Suprapubic skin (tissue), 4 donors: ENCODE measurements at regions not wholly inside any gene's neighbourhood (a gene's known extent, or its start where the extent isn't known, plus 50 kb on each side); places are given as distances from the start of the nearest gene placed in this dataset.

ENCODE experiments used
- DNase-seq, 2 donors: peaks; one replicate each; pipeline ENCODE4 v3.0.0-alpha.2; 2019; ENCODE audit warnings: low spot score in 2 of 2
- H3K27ac ChIP-seq: fragments of 200-600 bp; sonication (generic); one replicate; pipeline ENCODE4 v1.5.1; 2019
- H3K27me3 ChIP-seq: fragments of 200-600 bp; sonication (generic); one replicate; pipeline ENCODE4 v1.5.1; 2019
- H3K36me3 ChIP-seq: fragments of 200-600 bp; sonication (generic); one replicate; pipeline ENCODE4 v1.5.1; 2019
- H3K4me1 ChIP-seq: fragments of 200-600 bp; sonication (generic); one replicate; pipeline ENCODE4 v1.5.1; 2019
- H3K4me3 ChIP-seq: fragments of 200-600 bp; sonication (generic); one replicate; pipeline ENCODE4 v1.5.1; 2019; ENCODE audit warnings: mild to moderate bottlenecking
- H3K9me3 ChIP-seq: fragments of 200-600 bp; sonication (generic); one replicate; pipeline ENCODE4 v1.5.1; 2019
- EP300 ChIP-seq: sonication (generic); formaldehyde crosslinking; IDR thresholded peaks from one replicate; pipeline ENCODE4 v1.6.1; 2017; ENCODE audit warnings: antibody characterized with exemption
- POLR2A ChIP-seq, 2 donors: fragments of 450-650 bp; IDR thresholded peaks; one replicate each; pipeline ENCODE4 v1.6.1; 2017; ENCODE audit warnings: antibody characterized with exemption in 2 of 2, mild to moderate bottlenecking in 2 of 2, moderate library complexity in 2 of 2
- POLR2AphosphoS5 ChIP-seq, 3 donors: sonication (generic); formaldehyde crosslinking; IDR thresholded peaks; one replicate each; pipeline ENCODE4 v1.6.1; 2017; ENCODE audit warnings: antibody characterized with exemption in 3 of 3
- WGBS: methylation state at CpG from one replicate; pipeline ENCODE4 v1.1.5; 2018; 5-methylcytosine and 5-hydroxymethylcytosine counted together
- TF ChIP-seq, protein P1 (sequence below), 2 donors: fragments of 200-600 bp in 1 of 2; fragments of 450-650 bp in 1 of 2; sonication (generic) in 1 of 2; IDR thresholded peaks; one replicate each; pipeline ENCODE4 v1.5.1; 2016 to 2019; ENCODE audit warnings: antibody characterized with exemption in 2 of 2, mild to moderate bottlenecking in 1 of 2, moderate library complexity in 1 of 2

DNA sequence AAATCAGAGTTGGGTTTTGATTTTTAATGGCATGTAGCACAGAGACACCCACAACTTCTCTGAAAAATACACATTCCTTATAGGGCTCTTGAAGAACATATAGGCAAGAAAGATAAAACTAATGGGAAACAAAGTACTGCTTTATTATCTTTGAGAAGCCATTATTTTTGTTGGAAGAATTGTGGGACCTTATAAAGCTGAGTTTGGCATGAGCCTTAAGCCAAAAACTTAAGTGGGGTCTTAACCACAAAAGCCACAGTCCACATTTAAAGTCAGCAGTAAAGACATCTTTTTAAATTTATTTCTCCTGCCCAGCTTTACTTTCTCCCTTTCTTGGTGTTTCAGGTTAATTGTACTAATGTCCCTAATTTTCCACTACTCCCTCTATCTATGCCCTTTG is 1297.3 kb downstream of the C4orf33 start:
- H3K36me3 ChIP-seq: no peaks in the 10 kb centered on the region
- no peak overlapping the region for H3K4me3 ChIP-seq
- TF ChIP-seq EP300: no peak
- TF ChIP-seq POLR2AphosphoS5 (IDR thresholded peaks at IDR 0.05): no peak
- TF ChIP-seq POLR2A (IDR thresholded peaks at IDR 0.05): no peak
- TF ChIP-seq, protein P1, sequence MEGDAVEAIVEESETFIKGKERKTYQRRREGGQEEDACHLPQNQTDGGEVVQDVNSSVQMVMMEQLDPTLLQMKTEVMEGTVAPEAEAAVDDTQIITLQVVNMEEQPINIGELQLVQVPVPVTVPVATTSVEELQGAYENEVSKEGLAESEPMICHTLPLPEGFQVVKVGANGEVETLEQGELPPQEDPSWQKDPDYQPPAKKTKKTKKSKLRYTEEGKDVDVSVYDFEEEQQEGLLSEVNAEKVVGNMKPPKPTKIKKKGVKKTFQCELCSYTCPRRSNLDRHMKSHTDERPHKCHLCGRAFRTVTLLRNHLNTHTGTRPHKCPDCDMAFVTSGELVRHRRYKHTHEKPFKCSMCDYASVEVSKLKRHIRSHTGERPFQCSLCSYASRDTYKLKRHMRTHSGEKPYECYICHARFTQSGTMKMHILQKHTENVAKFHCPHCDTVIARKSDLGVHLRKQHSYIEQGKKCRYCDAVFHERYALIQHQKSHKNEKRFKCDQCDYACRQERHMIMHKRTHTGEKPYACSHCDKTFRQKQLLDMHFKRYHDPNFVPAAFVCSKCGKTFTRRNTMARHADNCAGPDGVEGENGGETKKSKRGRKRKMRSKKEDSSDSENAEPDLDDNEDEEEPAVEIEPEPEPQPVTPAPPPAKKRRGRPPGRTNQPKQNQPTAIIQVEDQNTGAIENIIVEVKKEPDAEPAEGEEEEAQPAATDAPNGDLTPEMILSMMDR (IDR thresholded peaks at IDR 0.05): no peak
- H3K27me3 ChIP-seq: no peaks in the 10 kb centered on the region
- no peak overlapping the region for H3K27ac ChIP-seq
- H3K4me1 ChIP-seq: no peaks in the 10 kb centered on the region
- no peaks in the 10 kb centered on the region for H3K9me3 ChIP-seq
- DNase-seq: no peak

DNA sequence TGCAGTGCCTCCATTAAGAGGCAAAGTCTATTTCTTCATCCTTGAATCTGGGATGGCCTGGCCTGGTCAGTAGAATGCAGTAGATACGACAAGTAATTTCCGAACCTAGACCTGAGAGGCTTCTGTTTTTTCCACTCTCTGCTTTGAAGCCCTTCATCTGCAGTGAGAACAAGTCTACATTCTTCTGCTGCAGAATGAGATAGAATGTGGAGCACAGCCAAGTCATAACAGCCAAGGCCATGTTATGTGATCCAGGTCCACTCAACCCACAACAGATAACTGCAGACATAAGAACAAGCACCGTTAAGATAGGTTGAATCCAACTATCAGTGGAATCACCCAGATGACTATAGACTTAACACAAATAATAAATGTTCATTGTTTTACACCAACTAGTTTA is 1297.7 kb downstream of the C4orf33 start:
- Histone ChIP-seq H3K27ac (no peak overlapping the region), H3K9me3 (no peaks in the 10 kb centered on the region)

DNA sequence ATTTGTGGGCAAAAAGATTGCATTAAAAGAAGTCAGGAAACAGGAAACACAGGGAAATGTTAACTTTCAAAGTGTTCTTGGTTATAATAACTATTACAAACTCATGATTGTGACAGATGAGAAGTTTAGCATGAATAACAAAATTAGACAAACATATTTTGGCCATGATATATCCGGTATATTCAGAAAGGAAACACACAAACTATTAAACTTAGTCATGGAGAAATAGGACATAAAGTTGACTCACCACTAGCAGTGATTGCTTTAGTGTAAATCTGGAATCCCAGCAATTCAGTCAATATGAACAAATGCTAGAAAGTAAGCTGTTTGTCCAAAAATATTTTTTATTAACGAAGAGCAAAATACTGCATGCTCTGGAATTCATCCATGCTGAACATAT is 1299.9 kb downstream of the C4orf33 start:
- H3K9me3 ChIP-seq: no peaks in the 10 kb centered on the region
- H3K27me3 ChIP-seq: no peaks in the 10 kb centered on the region
- H3K4me3 ChIP-seq: no peak overlapping the region
- no peaks in the 10 kb centered on the region for H3K36me3 ChIP-seq
- H3K27ac ChIP-seq: no peak overlapping the region
- no peak for DNase-seq
- WGBS: 67% methylated on average over 2 of the region's 2 CpGs
- TF ChIP-seq POLR2AphosphoS5 (IDR thresholded peaks at IDR 0.05): no peak
- TF ChIP-seq, protein P1 (IDR thresholded peaks at IDR 0.05): no peak
- no peak for TF ChIP-seq EP300
- no peak for TF ChIP-seq POLR2A (IDR thresholded peaks at IDR 0.05)
- H3K4me1 ChIP-seq: no peaks in the 10 kb centered on the region

More for the DNA sequence above, 1297.7 kb downstream of the C4orf33 start:
- H3K4me3 ChIP-seq: no peak overlapping the region
- TF ChIP-seq, protein P1 (IDR thresholded peaks at IDR 0.05): no peak
- TF ChIP-seq POLR2AphosphoS5 (IDR thresholded peaks at IDR 0.05) (no peak), POLR2A (IDR thresholded peaks at IDR 0.05) (no peak), EP300 (no peak)
- H3K27me3 ChIP-seq: no peaks in the 10 kb centered on the region
- no peak for DNase-seq
- WGBS: 87% methylated on average over 3 of the region's 3 CpGs
- no peaks in the 10 kb centered on the region for H3K36me3 ChIP-seq
- no peaks in the 10 kb centered on the region for H3K4me1 ChIP-seq

DNA sequence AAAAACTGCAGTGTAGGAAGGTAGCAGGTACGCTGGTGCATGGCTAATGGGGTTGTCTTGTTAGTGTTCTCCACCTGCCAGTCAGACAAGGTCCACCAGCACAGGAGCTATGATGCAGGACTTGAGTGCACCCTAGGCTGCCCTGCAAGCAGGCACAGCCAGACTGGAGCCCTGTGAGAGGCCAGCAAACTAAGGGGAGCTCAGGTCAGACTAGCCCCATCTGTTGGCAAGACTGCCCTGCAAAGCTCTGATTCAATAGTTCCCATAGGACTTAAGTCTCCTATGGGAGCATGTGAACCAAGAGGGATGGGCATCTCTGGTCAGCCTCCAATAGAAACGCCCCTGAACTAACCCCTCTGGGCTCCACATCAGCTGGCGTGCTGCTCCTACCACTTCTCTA is 1307.3 kb downstream of the C4orf33 start:
- Histone ChIP-seq H3K36me3 (no peaks in the 10 kb centered on the region), H3K4me3 (no peak overlapping the region), H3K27ac (no peak overlapping the region), H3K27me3 (no peaks in the 10 kb centered on the region), H3K4me1 (no peaks in the 10 kb centered on the region), H3K9me3 (no peaks in the 10 kb centered on the region)
- TF ChIP-seq, protein P1 (IDR thresholded peaks at IDR 0.05): no peak
- 25% methylated on average over 1 of the region's 3 CpGs for WGBS
- DNase-seq: no peak

DNA sequence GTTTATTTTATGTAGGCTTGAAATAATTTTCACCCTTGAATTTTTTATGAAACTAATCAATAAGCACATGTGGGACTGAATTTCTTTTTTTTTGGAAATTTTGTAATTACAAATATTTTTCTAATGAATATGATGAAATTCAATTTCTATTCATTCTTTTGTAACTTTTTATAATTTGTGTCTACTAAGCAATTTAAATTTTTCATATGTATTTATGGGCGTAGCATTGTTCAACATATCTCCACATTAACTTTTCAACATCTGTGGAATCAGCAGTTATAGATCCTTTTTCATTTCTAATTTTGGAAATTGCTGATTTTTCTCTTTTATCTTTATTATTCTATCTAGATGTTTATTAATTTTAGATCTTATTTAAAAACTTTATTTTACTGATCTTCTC is 1320.3 kb downstream of the C4orf33 start:
- H3K9me3 ChIP-seq: no peaks in the 10 kb centered on the region
- H3K4me1 ChIP-seq: no peaks in the 10 kb centered on the region
- no peak for DNase-seq
- TF ChIP-seq POLR2A (IDR thresholded peaks at IDR 0.05) (no peak), POLR2AphosphoS5 (IDR thresholded peaks at IDR 0.05) (no peak), EP300 (no peak)
- TF ChIP-seq, protein P1 (IDR thresholded peaks at IDR 0.05): no peak
- H3K4me3 ChIP-seq: no peak overlapping the region
- no peak overlapping the region for H3K27ac ChIP-seq
- WGBS: 97% methylated on average over 1 of the region's 1 CpG
- no peaks in the 10 kb centered on the region for H3K36me3 ChIP-seq
- H3K27me3 ChIP-seq: no peaks in the 10 kb centered on the region
